ENCODE measurements at regions not wholly inside any gene's neighbourhood (a gene's known extent, or its start where the extent isn't known, plus 50 kb on each side); places are given as distances from the start of the nearest gene placed in this dataset.

- no peaks in the 10 kb centered on the region for H3K9me3 Mint-ChIP-seq
- H2BK5ac ChIP-seq (ENCODE audit: insufficient read length, low read length) = no peak overlapping the region
Measured at GRCh38 chr9:115880221-115880885, 273.2 kb upstream of the PAPPA start.

More at GRCh38 chr9:115880221-115880885, 273.2 kb upstream of the PAPPA start:
- no peak overlapping the region for H2AK5ac ChIP-seq (ENCODE audit: insufficient read length, low read length)
- H3K27ac ChIP-seq (ENCODE audit: insufficient read length, low read depth, low read length) = no peak overlapping the region
- no peaks in the 10 kb centered on the region; the same call in 1 of the 2 replicates for H3K4me1 ChIP-seq (ENCODE audit: insufficient read depth, low read length)
- TF ChIP-seq CTCF (conservative IDR thresholded peaks at IDR 0.05) = no peak
- no peak overlapping the region for H2BK20ac ChIP-seq (ENCODE audit: low read depth, low read length, poor library complexity, severe bottlenecking)
- no peak overlapping the region for H2BK12ac ChIP-seq (ENCODE audit: insufficient read length, low read depth, low read length)
- H3K9ac ChIP-seq (ENCODE audit: extremely low read depth, insufficient read length, low read length) = no peak overlapping the region
- no peak overlapping the region for H4K5ac ChIP-seq (ENCODE audit: insufficient read length, low read depth, low read length)
- H3K23me2 ChIP-seq (ENCODE audit: insufficient read length, low read depth, low read length, poor library complexity, severe bottlenecking) = no peaks in the 10 kb centered on the region
- H3K9me3 ChIP-seq (ENCODE audit: control insufficient read depth, low read depth, low read length) = no peaks in the 10 kb centered on the region
- no peaks in the 10 kb centered on the region for H3K79me2 ChIP-seq (ENCODE audit: insufficient read depth, low read length)
- no peak overlapping the region for H4K8ac ChIP-seq (replicated peaks; ENCODE audit: insufficient read length, low read depth, low read length)
- H3K4me3 Mint-ChIP-seq = no peak overlapping the region
- no peak overlapping the region for H2BK15ac ChIP-seq (ENCODE audit: low read depth, low read length)
- H3K27ac Mint-ChIP-seq = no peak overlapping the region
- no peaks in the 10 kb centered on the region; the same call in 1 of the 2 replicates for H3K27me3 Mint-ChIP-seq (ENCODE audit: low read depth)
- H3K4ac ChIP-seq (ENCODE audit: low read depth, low read length) = no peak overlapping the region
- H2AFZ ChIP-seq (ENCODE audit: low read length) = no peak overlapping the region
- H3K4me1 Mint-ChIP-seq = peaks cover 0 to 7% of the 10 kb centered on the region in 2 experiments; a peak in 2 of 4 replicates
- H3K36me3 Mint-ChIP-seq (ENCODE audit: insufficient read depth in 1 of 3, low read depth in 3 of 3) = no peaks in the 10 kb centered on the region; a peak in 1 of 7 replicates
- H3K18ac ChIP-seq (ENCODE audit: insufficient read length, low read depth, low read length) = no peak overlapping the region
- H3T11ph ChIP-seq (ENCODE audit: low read length) = no peak overlapping the region
- no peak overlapping the region for H3K4me2 ChIP-seq (ENCODE audit: insufficient read depth, insufficient read length, low read length)
- no peaks in the 10 kb centered on the region for H4K20me1 ChIP-seq (ENCODE audit: control insufficient read depth, insufficient read depth, insufficient read length)
- no peak for DNase-seq
- H3K56ac ChIP-seq (ENCODE audit: insufficient read length, low read depth, low read length) = no peak overlapping the region
- no peak overlapping the region for H4K91ac ChIP-seq (ENCODE audit: insufficient read length, low read depth, low read length)
- no CpG with 5 or more reads among the region's 5 CpGs for WGBS (ENCODE audit: extremely low coverage, insufficient read length, low lambda C conversion rate)
- H3K27me3 ChIP-seq (ENCODE audit: insufficient read depth, low read length) = no peaks in the 10 kb centered on the region
- H3K79me1 ChIP-seq (ENCODE audit: insufficient read depth, low read depth, low read length, poor library complexity, severe bottlenecking) = no peaks in the 10 kb centered on the region
- no peak overlapping the region for H2BK120ac ChIP-seq (ENCODE audit: low read depth, low read length, poor library complexity, severe bottlenecking)
- no peak overlapping the region for H3K14ac ChIP-seq (ENCODE audit: insufficient read depth, low read length)
- no peak overlapping the region for H3K23ac ChIP-seq (ENCODE audit: insufficient read length, low read depth, low read length)
